HG02798 (cell line): ENCODE measurements at regions not wholly inside any gene's neighbourhood (a gene's known extent, or its start where the extent isn't known, plus 50 kb on each side); places are given as distances from the start of the nearest gene placed in this dataset.
"Not testable (repeated sequence)": the region's sequence is repeated elsewhere in the genome, so short reads cannot be mapped to it uniquely, and the experiment has no call there.

Experiments
- ATAC-seq: cut with Tn5 transposase; IDR thresholded peaks from one replicate; pipeline ENCODE4 v1.9.1; 2021; ENCODE audit warnings: mild to moderate bottlenecking; ENCODE audit not compliant: unreplicated experiment, poor library complexity

DNA sequence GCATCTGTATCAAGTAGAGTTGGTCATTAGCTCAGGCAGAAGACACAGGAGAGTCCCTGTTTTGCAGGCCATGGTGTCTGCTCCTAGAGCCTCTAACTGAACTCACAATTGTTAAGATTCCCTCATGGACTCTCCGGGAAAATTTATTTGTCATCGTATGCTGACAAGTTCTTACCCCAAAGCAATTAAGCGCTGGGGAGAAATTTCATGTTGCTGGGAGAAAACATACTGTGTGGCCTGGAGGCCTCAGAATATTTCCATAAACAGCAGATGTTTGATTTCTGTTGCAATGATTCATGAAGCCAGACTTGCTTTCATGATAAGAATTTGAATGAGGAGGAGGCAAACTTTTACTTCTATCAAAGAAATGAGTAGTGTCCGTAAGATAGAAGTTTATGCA lies 583.2 kb downstream of the GATA3 start:
- ATAC-seq = no peak

DNA sequence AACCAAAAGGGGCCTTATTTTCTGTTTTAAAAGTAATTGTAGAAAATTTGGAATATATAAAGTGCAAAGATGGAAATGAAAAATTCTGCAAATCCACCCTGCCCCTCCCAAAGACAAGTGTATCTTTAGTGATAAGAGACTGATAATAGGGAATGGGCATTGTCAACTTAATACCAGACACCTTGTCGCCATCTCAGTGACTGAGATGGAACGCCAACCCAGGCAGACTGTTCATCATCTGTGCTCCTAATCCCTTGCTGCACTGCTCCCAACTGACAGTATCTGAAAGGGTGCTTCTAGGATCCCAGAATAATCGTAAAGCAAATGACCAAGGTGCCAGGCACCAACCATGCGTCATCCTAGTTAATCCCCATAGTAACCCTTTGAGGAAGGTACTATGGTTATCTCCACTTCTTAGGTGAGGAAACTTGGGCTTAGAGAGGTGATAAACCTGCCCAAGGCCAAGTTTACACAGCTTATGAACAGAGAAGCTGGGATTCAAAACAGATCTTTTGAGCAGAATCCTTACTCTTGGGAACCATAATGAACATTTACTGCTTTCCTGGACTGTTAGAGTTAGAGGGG lies 583.7 kb downstream of the GATA3 start:
- no peak for ATAC-seq

DNA sequence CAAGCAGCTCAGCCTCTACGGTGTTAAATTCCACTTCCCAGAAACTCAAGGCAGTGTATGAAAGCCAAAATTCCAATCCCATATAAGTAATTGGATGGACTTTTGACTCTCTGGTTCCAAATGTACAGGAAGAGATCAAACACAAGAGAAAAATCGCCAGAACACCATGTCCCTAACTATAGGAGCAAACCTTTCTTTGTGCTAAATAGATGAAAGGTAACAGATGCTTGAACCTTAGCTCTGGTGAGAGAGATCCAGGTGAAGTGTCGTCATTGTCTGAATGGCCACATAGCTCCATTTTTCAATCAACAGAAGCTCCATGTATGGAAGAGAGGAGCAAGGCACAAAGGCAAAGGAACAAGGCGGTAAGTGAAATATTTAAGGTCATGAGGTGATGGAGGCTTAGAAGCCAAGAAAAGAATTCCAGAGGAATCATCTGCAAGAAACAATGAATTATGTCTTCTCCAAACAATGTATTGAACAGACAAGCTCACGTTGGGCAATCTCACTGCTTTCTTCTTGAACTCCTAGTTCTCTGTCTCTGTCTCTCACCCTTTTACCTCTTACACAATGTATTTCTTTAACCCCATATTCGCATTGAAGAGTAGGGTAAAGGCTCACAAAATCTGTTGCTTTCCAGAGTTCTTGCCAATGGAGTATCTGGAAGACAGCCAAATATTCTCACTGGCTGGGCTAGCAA lies 585.1 kb downstream of the GATA3 start:
- no peak for ATAC-seq

DNA sequence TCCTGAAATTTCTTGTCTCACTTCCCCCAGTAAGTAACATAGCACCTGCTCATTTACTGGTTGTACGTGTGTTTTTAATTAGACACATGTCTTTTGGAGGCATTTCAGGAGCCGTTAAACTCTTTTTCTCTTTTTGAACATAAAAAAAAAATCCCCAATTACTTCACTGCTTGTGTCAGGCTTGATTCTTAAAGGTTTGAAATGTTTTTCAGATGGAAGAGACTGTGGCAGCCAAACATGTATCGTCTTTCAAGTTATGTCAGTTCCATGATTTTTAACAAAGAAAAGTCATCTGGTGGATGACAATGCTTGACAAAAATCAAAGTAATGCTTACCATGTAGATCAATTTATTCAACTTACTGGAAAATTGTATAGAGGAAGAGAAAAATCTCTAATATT lies 585.8 kb downstream of the GATA3 start:
- ATAC-seq = no peak

DNA sequence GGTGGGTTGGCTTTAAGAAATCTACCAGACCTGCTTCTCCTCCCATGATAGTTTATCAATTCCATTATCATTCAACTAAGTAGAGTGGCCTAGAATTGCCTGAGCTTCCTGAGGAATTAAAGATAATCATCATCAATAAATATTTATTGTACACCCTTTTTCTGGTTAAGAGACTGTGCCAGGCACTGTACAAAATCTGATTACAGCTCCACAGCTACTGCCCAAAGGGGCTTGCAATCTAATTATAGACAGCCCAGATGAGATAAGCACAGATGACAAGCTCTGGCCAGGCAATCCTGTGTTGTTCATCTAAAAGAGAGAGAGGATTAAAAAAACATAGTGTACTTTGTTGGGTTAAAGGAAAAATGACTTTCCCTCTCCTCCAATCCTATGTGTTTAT lies 586.4 kb downstream of the GATA3 start:
- ATAC-seq = no peak

DNA sequence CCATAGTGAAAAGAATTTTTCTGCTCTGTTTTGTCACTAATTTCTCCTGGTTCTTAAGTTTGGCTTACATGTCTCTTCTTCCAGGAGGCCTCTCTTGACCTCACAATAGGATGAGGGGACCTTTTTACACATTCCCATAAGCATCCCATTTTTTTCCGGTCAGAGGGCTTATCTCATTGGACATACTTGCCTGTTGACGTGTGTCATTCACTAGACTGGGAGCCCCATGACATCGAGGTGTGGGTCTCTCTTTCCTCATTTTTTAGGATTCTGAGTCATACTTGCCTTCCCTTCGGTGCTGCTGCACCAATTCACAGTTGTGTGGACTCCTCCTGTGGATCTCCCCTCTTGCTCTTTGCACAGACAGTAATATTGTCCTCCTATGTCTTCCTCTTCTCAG lies 601.8 kb downstream of the GATA3 start:
- no peak for ATAC-seq

DNA sequence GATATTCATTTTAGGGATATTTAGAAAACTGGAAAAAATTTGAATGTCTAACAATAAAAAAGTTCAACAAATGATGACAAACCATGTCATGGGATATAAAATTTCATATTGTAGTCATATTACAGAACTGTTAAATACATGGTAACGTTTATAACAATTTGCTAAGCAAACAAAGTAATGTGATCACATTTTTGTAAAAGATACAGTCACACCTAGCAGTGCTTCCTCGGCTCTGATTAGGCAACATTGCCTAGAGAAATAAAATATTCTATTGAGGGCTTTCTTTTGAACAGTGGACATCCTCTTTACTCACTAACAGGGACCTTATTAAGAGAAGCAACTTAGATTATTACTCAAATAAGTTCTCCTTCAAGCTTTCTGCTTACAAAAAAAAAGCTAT lies 605.5 kb downstream of the GATA3 start:
- ATAC-seq = no peak

DNA sequence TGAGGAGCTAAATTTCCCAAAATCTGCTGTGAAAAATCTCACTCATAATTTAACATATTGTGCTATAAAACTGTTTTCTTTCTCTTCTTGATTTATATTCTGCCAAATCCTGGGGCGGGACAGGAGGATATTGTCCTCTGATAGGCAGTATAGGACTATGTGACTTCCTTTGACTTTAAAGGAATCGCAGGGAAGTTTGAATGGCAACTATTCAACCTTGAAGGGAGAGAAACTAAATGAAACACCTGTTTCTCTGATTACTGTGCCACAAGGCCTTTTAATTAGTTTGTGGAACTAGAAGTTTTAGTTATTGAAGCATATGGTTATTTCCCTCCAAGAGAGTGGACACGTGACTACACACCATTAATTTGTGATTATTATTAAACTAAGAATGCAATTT lies 607.4 kb downstream of the GATA3 start:
- ATAC-seq = no peak

DNA sequence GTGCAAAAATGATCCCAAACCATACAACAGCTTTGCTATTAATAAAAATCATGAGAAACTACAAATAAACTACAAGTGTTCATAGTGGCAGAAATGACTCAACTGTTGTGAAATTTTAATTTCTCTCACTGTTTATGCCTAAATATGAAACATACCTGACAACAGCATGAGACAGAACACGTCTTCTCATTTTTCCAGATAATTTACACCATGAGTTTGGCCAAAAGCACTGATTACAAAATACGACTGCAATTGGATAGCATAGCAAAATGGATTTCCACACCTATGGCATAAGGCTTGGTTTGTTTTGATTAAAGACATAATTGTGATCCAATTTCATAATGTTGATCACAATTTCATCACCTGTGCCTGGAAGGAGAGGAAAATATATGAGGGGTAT lies 608.6 kb downstream of the GATA3 start:
- ATAC-seq = no peak

DNA sequence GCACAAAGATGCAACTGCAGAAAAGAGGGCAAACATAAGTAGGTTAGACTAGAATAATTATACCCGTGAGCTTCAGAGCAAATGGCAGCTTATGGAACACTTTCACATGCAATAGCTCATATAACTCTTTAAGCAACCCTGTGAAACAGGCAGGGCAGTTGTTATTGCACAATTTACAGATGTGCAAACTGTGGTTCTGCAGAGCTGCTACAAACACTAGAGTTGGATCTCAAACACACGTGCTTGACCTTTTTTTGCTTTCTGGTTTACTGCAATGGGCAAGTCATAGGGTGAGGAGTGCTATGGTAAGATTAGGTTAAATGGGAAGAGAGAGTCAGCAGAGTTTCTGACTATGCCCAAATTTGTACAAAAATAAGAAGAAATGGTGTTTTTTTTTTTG lies 610.8 kb downstream of the GATA3 start:
- no peak for ATAC-seq

DNA sequence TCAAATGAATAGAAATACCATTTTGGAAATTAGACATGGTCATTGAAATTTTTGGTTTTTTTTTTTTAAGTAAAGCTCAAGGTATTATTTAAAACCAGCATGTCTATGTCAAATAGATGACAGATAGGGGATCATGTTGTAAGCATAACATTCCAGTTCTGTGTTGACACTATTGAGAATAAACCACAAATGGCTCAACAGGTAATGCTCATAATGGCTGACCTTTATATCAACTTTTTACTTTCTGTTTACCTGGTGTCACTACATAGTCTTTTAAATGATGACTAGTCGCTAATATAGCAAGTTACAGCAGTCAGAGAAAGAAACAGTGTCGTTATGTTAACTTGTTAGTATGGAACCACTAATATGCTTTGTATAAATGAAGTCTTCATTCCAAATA lies 616.0 kb downstream of the GATA3 start:
- no peak for ATAC-seq

DNA sequence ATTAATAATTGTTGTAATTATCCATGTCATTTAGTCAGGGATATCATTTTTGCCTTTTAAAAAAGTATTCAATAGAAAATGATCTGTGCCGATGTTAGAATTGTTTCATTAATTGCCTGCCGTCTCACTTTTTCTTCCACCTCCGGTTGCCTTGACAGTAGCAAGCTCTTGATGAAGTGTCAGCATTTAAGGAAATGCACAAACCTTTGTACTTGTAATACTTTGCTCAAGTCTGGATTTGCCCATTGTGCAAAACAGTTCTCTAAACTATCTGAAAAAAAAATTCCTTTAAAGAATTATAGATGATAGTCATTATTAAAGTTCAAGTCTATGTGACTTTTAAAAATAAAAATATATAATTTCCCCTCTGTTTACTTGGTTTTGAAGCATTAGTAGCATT lies 619.7 kb downstream of the GATA3 start:
- ATAC-seq = no peak

DNA sequence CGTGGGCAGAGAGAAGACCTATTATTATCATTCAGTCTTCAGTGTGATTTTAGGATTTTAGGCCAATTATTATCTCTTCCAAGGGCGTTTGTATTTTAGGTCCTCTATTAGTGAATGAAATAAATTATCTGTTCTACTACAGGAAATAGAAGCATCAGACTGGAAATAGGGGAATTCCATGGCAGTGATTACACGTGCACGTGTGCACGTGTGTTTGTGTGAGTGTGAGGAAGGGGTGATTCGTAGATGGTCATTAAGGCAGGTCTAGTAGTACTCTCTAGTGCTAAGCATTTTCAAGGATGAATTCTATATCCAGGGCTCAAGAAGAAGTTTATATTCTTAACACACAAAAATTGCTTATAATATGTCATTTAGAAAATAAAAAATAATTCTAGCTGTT lies 623.2 kb downstream of the GATA3 start:
- ATAC-seq = no peak

DNA sequence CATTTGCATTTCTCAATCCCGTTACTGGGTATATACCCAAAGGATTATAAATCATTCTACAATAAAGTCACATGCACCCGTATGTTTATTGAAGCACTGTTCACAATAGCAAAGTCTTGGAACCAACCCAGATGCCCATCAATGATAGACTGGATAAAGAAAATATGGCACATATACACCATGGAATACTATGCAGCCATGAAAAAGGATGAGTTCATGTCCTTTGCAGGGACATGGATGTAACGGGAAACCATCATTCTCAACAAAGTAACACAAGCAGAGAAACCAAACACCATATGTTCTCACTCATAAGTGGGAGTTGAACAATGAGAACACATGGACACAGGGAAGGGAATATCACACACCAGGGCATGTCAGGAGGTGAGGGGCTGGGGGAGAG lies 630.4 kb downstream of the GATA3 start:
- not testable (repeated sequence) for ATAC-seq

DNA sequence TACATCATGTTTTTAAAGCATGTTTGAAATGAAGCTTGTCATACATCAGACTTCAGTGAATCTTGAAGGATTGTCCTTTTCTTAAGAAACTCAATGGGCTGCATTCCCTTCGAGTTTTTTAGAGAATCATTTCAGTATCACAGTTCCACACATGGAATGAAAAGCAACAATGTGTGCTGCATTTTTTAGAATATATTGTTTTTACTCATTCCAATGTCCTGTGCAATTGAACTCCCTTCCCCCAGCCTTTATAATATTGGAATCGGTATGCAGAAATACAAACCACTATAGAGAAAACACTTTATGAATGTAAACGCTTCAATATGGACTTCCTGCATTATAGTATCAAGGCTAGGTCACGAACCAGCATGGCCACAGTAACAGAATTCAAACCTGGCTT lies 634.4 kb downstream of the GATA3 start:
- ATAC-seq = no peak

DNA sequence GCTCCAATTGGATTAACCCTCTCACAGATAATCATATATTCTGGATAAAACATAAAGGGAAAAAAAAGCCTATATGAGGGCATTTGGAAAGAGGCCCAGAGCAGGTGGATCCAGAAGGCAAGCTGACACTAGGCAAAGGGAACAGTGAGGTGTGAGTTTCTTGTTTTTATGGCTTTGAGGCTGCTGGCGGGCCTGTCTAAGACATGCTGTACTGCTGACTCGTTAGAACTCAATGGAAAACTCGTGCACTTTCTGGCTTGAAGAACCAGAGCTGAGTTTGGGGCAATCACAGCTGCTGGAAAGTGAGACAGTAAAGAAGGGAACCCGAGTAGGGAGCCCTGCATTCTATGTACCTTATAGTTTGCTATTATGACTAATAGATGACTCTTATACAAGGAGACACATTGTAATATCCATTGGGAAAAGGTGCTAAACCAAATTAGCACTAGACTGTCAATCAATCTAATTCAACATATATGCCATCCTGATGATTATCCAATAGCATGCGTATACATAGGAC lies 637.1 kb downstream of the GATA3 start:
- no peak for ATAC-seq

DNA sequence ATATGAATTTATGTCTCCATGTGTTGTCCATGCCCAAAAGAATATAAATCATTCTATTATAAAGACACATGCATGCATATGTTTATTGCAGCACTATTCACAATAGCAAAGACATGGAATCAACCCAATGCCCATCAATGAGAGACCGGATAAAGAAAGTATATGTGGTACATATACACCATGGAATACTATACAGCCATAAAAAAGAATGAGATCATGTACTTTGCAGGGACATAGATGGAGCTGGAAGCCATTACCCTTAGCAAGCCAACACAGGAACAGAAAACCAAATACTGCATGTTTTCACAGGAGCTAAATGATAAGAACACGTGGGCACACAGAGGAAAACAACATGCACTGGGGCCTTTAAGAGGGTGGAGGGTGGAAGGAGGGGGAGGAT lies 639.1 kb downstream of the GATA3 start:
- not testable (repeated sequence) for ATAC-seq

DNA sequence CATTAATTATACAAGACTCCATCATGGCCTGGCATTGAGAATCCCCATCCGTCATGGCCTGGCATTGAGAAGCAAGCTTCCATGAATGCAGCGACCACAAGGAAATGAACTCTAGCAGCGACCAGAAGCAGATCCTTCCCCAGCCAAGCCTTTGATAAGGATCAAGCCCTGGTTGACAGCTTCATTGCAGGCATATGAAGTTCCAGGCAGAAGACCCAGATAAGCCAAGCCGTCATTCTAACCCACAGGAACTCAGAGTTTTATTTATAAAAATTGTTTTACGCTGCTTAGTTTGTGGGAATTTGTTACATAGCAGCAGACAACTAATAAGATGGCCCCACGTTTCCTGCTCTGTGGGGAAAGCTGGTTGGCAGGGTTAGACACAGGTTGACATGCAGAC lies 642.3 kb downstream of the GATA3 start:
- ATAC-seq = no peak

DNA sequence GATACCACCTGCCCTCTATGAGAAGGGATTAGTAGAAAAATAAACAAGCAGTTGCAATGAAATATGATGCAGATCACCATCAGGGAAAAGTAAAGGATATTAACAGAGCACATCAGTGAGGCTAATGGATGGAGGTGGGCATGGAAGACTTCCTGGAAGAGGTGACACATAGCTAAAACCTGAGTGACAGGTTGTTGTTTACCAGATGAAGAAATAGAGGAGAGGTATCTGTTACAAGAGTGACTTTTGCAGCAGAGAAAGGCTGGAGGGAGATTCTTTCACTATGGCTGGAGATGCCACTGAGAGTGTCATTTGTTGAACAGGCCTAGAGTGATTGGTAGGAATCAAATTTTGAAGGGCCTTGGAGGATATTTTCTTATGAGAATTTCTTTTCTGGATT lies 646.2 kb downstream of the GATA3 start:
- ATAC-seq = no peak

DNA sequence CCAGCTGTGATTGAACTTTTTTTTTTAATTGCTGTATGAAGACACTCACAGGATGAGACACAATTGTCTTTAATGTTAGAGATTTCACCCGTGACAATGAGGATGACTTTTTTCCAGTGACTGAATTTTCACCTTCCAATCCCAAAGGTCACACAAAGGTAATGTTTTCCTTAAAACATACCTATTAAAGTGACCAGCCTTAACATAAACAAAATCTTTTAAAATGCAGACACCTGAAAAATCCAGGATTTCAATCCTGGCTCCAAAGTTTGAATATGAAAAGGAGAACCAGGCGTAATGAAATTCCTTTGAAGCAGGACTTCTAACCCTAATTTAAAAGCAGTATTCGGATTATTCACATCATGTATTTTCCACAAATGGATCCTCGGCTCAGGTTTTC lies 647.7 kb downstream of the GATA3 start:
- ATAC-seq = no peak

DNA sequence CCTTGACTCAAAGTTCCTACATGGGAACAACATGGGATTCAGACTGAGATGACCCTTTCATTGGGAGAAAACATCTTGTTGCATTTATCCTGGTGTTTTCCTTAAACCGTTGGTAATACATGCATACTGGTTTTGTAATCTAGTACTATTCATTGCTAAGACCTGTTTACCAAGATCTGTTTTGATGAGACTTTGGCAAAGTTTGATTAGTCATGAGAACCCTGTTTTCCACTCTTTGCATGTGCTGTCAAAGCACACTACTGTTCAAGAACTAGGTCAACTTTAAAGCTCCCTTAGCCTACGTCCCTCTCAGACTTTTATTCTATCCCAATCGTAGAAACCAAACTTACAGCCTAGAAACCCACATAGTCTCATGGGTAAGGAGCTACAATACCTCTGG lies 650.9 kb downstream of the GATA3 start:
- no peak for ATAC-seq

DNA sequence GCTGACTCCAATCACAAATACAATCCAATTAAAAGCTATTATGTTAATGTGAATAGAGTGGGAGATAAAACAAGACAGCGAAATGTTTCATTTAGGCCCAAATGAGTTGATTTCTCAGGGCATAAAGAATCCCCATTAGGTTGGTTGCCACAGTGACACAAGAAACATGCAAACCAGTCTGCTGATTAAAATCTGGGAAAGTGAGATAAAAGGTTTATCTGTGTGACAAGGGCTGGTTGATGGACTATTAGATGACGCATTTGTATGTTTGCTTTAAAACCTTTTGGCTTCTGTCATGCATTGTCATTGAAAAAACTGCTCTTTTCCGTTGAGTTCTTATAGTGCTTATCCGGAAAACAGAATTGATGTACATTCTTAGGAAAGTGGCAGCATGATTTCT lies 658.2 kb downstream of the GATA3 start:
- ATAC-seq = no peak
